Thyroid gland (tissue), 4 donors: ENCODE measurements at regions not wholly inside any gene's neighbourhood (a gene's known extent, or its start where the extent isn't known, plus 50 kb on each side); places are given as distances from the start of the nearest gene placed in this dataset.

Source experiments
- POLR2A ChIP-seq, 2 donors: fragments of 450-650 bp; IDR thresholded peaks; one replicate each; pipeline ENCODE4 v1.6.1; 2017; ENCODE audit warnings: antibody characterized with exemption in 2 of 2, mild to moderate bottlenecking in 2 of 2, moderate library complexity in 1 of 2
- TF ChIP-seq, protein P1 (sequence below), 6 experiments: fragments of 200-600 bp in 3 of 6; fragments of 450-650 bp in 3 of 6; sonication (generic) in 3 of 6; IDR thresholded peaks; one replicate each; pipeline ENCODE4 v1.5.1; 2016 to 2019; ENCODE audit warnings: antibody characterized with exemption in 6 of 6, mild to moderate bottlenecking in 2 of 6, inconsistent platforms in 1 of 6, moderate library complexity in 1 of 6

DNA sequence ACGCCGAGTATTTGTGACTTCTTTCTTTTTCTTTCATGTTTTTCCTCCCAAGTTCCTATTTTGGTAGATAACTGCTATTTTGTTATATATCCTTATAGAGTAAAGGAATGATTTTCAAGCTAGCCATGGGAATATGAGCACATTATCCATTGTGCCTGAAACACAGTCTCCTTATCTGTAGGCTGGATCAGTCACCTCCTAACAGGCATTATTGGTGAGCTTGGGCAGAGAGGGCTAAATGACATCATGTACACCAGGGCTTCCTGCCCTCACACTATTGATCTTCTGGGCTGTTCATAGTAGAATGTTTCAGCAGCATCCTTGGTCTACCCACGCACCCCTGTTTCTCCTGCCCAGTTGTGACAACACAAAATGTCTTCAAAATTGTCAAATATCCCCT is 88.1 kb upstream of the CTBP2 start:
- TF ChIP-seq POLR2A (IDR thresholded peaks at IDR 0.05) = no peak
- TF ChIP-seq, protein P1, sequence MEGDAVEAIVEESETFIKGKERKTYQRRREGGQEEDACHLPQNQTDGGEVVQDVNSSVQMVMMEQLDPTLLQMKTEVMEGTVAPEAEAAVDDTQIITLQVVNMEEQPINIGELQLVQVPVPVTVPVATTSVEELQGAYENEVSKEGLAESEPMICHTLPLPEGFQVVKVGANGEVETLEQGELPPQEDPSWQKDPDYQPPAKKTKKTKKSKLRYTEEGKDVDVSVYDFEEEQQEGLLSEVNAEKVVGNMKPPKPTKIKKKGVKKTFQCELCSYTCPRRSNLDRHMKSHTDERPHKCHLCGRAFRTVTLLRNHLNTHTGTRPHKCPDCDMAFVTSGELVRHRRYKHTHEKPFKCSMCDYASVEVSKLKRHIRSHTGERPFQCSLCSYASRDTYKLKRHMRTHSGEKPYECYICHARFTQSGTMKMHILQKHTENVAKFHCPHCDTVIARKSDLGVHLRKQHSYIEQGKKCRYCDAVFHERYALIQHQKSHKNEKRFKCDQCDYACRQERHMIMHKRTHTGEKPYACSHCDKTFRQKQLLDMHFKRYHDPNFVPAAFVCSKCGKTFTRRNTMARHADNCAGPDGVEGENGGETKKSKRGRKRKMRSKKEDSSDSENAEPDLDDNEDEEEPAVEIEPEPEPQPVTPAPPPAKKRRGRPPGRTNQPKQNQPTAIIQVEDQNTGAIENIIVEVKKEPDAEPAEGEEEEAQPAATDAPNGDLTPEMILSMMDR (IDR thresholded peaks at IDR 0.05) = no peak
